Nephron progenitor cell (in vitro differentiated cells): ENCODE measurements at regions not wholly inside any gene's neighbourhood (a gene's known extent, or its start where the extent isn't known, plus 50 kb on each side); places are given as distances from the start of the nearest gene placed in this dataset.

Experiments used
- DNase-seq: peaks from one replicate; pipeline ENCODE4 v3.0.0; 2021
- H3K27ac Mint-ChIP-seq: 2 replicates; pipeline ENCODE4 v1.8.0; 2021; ENCODE audit warnings: mild to moderate bottlenecking, moderate library complexity, mixed read lengths
- H3K27me3 Mint-ChIP-seq: 2 replicates; pipeline ENCODE4 v1.8.0; 2021; ENCODE audit warnings: mild to moderate bottlenecking, low read depth, mixed read lengths; ENCODE audit not compliant: poor library complexity
- H3K36me3 Mint-ChIP-seq: 2 replicates; pipeline ENCODE4 v1.8.0; 2021; ENCODE audit warnings: low read depth, mixed read lengths
- H3K4me1 Mint-ChIP-seq: 2 replicates; pipeline ENCODE4 v1.8.0; 2021; ENCODE audit warnings: mixed read lengths
- H3K4me3 Mint-ChIP-seq: 2 replicates; pipeline ENCODE4 v1.8.0; 2021; ENCODE audit warnings: mild to moderate bottlenecking, moderate library complexity, mixed read lengths
- H3K9me3 Mint-ChIP-seq: 2 replicates; pipeline ENCODE4 v1.8.0; 2021; ENCODE audit warnings: mild to moderate bottlenecking, moderate library complexity, mixed read lengths
- CTCF ChIP-seq: fragments of 200-600 bp; sonication (generic); IDR thresholded peaks from 2 replicates; pipeline ENCODE4 v1.5.0; 2021; ENCODE audit warnings: antibody characterized with exemption

DNA sequence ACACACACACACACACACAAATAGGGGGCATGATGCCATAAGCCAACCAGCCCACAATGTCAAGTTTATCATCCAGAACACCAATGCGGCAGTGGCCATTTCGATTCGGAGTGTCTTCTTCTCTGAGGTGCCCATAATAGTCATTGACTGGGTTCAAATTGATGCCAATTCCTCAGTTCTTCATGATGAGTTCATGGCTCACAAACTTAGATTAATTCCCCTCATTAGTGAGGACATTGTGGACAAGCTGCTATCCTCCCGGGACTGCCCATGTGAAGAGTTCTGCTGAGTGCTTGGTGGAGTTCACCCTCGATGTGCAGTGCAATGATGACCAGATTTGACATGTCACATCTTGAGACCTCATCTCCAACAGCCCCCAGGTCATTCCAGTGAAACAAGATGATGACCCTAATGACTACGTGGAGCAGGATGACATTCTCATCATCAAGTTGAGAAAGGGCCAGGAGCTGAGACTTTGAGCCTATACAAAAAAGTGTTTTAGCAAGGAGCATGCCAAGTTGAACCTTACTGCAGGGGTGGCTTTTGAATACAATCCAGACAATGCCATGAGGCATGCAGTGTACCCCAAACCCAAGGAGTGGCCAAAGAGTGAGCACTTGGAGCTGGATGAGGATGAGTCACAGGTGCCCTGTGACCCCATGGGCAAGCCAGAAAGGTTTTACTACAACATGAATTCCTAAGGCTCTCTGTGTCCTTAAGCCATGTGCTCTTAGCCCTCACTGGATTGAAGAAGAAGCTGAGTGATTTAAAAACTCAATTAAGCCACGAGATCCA lies 211.6 kb upstream of the SAMSN1 start:
- TF ChIP-seq CTCF: no peak
- Mint-ChIP-seq H3K36me3 (no peaks in the 10 kb centered on the region), H3K27me3 (no peaks in the 10 kb centered on the region)

DNA sequence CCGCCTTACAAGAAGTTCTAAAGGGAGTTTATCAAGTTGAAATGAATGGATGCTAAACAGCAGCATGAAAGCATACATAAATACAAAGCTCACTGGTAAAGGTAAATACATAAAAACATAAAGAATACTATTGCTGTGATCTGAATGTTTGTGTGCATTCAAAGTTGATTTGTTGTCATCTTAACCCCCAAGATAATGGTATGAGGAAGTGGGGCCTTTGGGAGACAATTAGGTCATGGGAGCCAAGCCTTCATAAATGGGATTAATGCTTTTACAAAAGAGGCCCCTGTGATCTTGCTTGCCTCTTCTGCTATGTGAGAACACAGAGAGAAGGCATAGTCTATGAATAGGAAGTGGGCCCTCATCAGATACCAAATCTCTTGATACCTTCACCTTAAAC lies 209.0 kb upstream of the SAMSN1 start:
- no peaks in the 10 kb centered on the region for H3K4me1 Mint-ChIP-seq
- TF ChIP-seq CTCF: no peak
- no peak overlapping the region for H3K4me3 Mint-ChIP-seq
- peaks cover 15% of the 10 kb centered on the region for H3K9me3 Mint-ChIP-seq
- no peaks in the 10 kb centered on the region for H3K27me3 Mint-ChIP-seq
- no peak overlapping the region for H3K27ac Mint-ChIP-seq
- no peak for DNase-seq
- H3K36me3 Mint-ChIP-seq: no peaks in the 10 kb centered on the region

More for the DNA sequence above, 211.6 kb upstream of the SAMSN1 start:
- H3K4me3 Mint-ChIP-seq: no peak overlapping the region
- H3K4me1 Mint-ChIP-seq: no peaks in the 10 kb centered on the region
- no peak for DNase-seq
- H3K27ac Mint-ChIP-seq: no peak overlapping the region
- peaks cover 15% of the 10 kb centered on the region for H3K9me3 Mint-ChIP-seq

- no peaks in the 10 kb centered on the region for H3K4me1 Mint-ChIP-seq
- no peaks in the 10 kb centered on the region for H3K36me3 Mint-ChIP-seq
- H3K27me3 Mint-ChIP-seq: no peaks in the 10 kb centered on the region
- H3K4me3 Mint-ChIP-seq: no peak overlapping the region
- H3K9me3 Mint-ChIP-seq: peaks cover 15% of the 10 kb centered on the region
- DNase-seq: no peak
- no peak for TF ChIP-seq CTCF
- H3K27ac Mint-ChIP-seq: no peak overlapping the region
These were observed 208.6 kb upstream of the SAMSN1 start for GRCh38 chr21:14754682-14755081.

GRCh38 chr21:14754259-14754604 lies 208.1 kb upstream of the SAMSN1 start:
- peaks cover 13% of the 10 kb centered on the region for H3K9me3 Mint-ChIP-seq
- no peak for DNase-seq
- no peak overlapping the region for H3K4me3 Mint-ChIP-seq
- H3K27me3 Mint-ChIP-seq: no peaks in the 10 kb centered on the region
- TF ChIP-seq CTCF: no peak
- H3K4me1 Mint-ChIP-seq: no peaks in the 10 kb centered on the region
- H3K27ac Mint-ChIP-seq: no peak overlapping the region
- no peaks in the 10 kb centered on the region for H3K36me3 Mint-ChIP-seq

DNA sequence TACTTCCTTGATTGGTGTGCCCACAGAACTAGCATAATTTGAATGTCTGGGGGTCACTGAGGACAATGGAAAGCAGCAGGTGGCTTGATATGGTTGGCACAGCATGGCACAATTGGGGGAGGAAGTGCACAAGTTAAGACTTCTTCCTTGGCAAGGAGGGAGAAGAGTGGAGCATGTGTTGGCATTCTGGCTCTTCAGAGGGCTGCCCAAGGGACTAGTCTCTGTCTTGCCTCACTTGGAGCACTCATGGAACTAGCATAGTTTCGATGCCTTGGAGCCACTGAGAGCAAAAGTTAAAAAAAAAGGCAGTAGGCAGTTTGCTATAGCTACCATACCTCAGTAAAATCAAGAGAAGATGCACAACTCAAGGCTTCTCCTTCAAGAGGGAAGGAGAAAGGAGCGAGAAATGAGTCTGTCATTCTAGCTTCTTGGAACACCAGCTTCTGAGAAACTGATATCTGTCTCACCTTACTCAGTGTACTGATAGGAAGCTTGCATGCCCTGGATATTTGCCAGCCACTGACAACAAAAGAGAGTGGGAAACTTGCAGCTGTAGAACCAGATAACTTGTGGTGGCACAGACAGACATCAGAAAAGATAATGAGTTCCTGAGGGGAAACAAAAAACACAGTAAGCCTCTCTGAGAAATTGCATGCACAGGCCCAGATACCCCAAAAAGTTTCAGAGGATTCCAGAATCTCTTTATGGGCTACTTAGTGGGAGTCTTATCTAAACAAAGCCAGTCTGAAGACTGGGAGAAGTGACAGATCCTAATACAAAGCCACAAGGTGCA lies 207.5 kb upstream of the SAMSN1 start:
- no peaks in the 10 kb centered on the region for H3K4me1 Mint-ChIP-seq
- no peak for DNase-seq
- H3K4me3 Mint-ChIP-seq: no peak overlapping the region
- H3K9me3 Mint-ChIP-seq: peaks cover 7% of the 10 kb centered on the region
- no peaks in the 10 kb centered on the region for H3K27me3 Mint-ChIP-seq
- H3K27ac Mint-ChIP-seq: no peak overlapping the region
- no peak for TF ChIP-seq CTCF
- H3K36me3 Mint-ChIP-seq: no peaks in the 10 kb centered on the region
